Adrenal gland (tissue), 9 donors: ENCODE measurements at regions not wholly inside any gene's neighbourhood (a gene's known extent, or its start where the extent isn't known, plus 50 kb on each side); places are given as distances from the start of the nearest gene placed in this dataset.

ENCODE experiments used
- DNase-seq, 7 donors: peaks; one replicate each; pipeline ENCODE4 v3.0.0-alpha.2; 2019 to 2020
- H3K27ac ChIP-seq, 5 donors: fragments of 200-600 bp; sonication (generic) in 4 of 5; 1 replicate in 3 of 5; 2 replicates in 2 of 5; pipeline versions ENCODE4 v1.5.1 to v1.8.0; 2016 to 2020; ENCODE audit warnings: mild to moderate bottlenecking in 1 of 5
- H3K27me3 ChIP-seq: fragments of 200-600 bp; 2 replicates; pipeline ENCODE4 v1.8.0; 2021
- H3K36me3 ChIP-seq, 2 donors: fragments of 200-600 bp; replicated peaks in 1 of 2; 1 replicate in 1 of 2; 2 replicates in 1 of 2; pipeline versions ENCODE4 v1.5.1 to v1.8.0; 2018 to 2022
- H3K4me1 ChIP-seq, 2 donors: fragments of 200-600 bp; replicated peaks in 1 of 2; 1 replicate in 1 of 2; 2 replicates in 1 of 2; pipeline versions ENCODE4 v1.5.1 to v1.8.0; 2018 to 2021
- H3K4me3 ChIP-seq, 4 donors: fragments of 200-600 bp; sonication (generic) in 3 of 4; one replicate each; pipeline ENCODE4 v1.5.1; 2016 to 2018
- H3K9me3 ChIP-seq, 3 donors: fragments of 200-600 bp; sonication (generic) in 1 of 3; replicated peaks in 1 of 3; 1 replicate in 2 of 3; 2 replicates in 1 of 3; pipeline versions ENCODE4 v1.5.1 to v1.8.0; 2016 to 2021
- CTCF ChIP-seq, 6 experiments: fragments of 450-650 bp in 4 of 6; fragments of 200-600 bp in 2 of 6; sonication (generic) in 1 of 6; IDR thresholded peaks; 1 replicate in 5 of 6; 2 replicates in 1 of 6; pipeline versions ENCODE4 v1.5.1 to v1.8.0; 2016 to 2021; ENCODE audit warnings: antibody characterized with exemption in 6 of 6, mild to moderate bottlenecking in 2 of 6, moderate library complexity in 1 of 6
- POLR2A ChIP-seq, 2 donors: fragments of 450-650 bp; IDR thresholded peaks; one replicate each; pipeline ENCODE4 v1.6.1; 2017; ENCODE audit warnings: antibody characterized with exemption in 2 of 2, mild to moderate bottlenecking in 2 of 2, moderate library complexity in 1 of 2
- WGBS, 4 donors: extraction: QIAGEN DNeasy Blood & Tissue Kit in 2 of 4; methylation state at CpG; one replicate each; pipeline versions ENCODE4 v1.1.5 to v1.1.7; 2013 to 2017; 5-methylcytosine and 5-hydroxymethylcytosine counted together
- intact Hi-C, 2 donors: fragments of 100-400 bp; cut with DNase I; formaldehyde crosslinking; loops; one replicate each; pipeline versions ENCODE4 v1.14.1 to v1.15.0; 2022 to 2023
- donor health status: healthy with polysubstance abuse.
- donor health status: Bipolar disorder and iron deficiency.
- donor health status: DM: yes; HTN: yes; CAD: no.
- donor health status: DM: no; HTN: no; CAD: no.
- donor health status: DM: no; HTN: no; CAD: no.

DNA sequence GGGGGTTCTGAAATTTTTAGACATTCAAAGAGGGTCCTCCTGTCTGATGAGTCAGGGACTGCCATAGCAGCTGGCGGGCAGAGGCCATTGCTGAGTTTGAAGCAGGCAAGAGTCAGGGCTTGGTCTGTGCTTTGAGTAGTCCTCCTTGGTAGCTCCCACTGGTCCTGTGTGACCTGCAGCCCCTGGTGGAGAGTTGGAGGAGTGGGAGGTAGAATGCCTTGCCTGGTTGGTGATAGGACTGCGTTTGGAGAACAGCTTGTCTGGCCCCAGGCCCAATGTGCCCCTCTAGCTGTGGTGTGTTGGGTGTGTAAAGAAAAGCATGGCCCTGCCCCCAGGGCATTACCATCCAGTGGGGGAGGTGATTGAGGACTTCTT lies 116.7 kb downstream of the BEGAIN start:
- Histone ChIP-seq H3K27ac (no peak overlapping the region), H3K9me3 (no peaks in the 10 kb centered on the region), H3K27me3 (no peaks in the 10 kb centered on the region), H3K4me3 (no peak overlapping the region), H3K36me3 (no peaks in the 10 kb centered on the region), H3K4me1 (peaks cover 0 to 12% of the 10 kb centered on the region in 2 donors)
- no peak for DNase-seq
- intact Hi-C loops, result no loop called here
- WGBS, 4 donors, result 88 to 100% (median 92%) methylated on average over 2 of the region's 2 CpGs
- TF ChIP-seq CTCF (IDR thresholded peaks at IDR 0.05) (no peak), POLR2A (IDR thresholded peaks at IDR 0.05) (no peak)

DNA sequence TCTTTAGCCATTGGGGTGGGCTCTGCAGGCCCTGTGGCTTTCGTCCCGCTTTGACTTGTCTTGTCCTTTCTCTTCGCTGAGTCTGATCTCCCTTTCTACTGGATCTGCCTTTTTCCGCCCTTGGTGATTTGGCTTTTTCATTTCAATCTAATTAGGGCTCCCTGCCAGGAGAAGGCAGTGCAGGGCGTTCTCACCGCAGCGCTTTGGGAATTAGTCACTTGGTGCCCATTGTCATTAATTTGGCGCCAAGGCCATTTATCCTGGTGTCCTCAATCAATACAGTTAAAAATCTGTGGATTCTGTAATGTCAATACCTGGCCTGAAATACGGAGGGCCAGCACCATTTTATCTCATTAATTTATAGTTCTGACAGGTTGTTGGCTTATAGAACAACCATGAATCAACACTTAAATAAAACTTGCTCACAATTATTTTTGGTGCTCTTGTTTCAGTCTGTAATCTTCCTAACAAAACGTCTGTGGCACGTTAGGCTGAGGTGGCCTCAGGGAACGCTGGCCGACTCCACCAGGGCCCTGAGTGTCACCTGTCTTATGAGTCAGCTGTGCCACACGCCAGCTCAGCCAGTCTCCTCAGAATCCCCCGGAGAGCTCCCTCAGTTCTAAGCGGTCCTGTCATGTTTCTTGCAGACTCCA lies 115.7 kb downstream of the BEGAIN start:
- TF ChIP-seq CTCF (IDR thresholded peaks at IDR 0.05) (no peak), POLR2A (IDR thresholded peaks at IDR 0.05) (no peak)
- WGBS, 4 donors, result 75 to 86% (median 82%) methylated on average over 15 to 16 of the region's 16 CpGs
- Histone ChIP-seq H3K9me3 (no peaks in the 10 kb centered on the region), H3K27ac (peak overlapping the region in 1 of 5 donors; percentile 60), H3K27me3 (no peaks in the 10 kb centered on the region), H3K4me1 (peaks cover 0 to 18% of the 10 kb centered on the region in 2 donors), H3K36me3 (no peaks in the 10 kb centered on the region), H3K4me3 (no peak overlapping the region)
- peak in 6 of 7 donors; percentile 41 to 90 (median 45) for DNase-seq
- intact Hi-C loops, result no loop called here

GRCh38 chr14:100472094-100472455 lies 115.1 kb downstream of the BEGAIN start:
- peaks cover 0 to 23% of the 10 kb centered on the region in 2 donors for H3K4me1 ChIP-seq
- H3K9me3 ChIP-seq, result no peaks in the 10 kb centered on the region
- no peak for DNase-seq
- no peaks in the 10 kb centered on the region for H3K36me3 ChIP-seq
- no peak overlapping the region for H3K4me3 ChIP-seq
- TF ChIP-seq CTCF (IDR thresholded peaks at IDR 0.05), result no peak
- TF ChIP-seq POLR2A (IDR thresholded peaks at IDR 0.05), result no peak
- intact Hi-C loops, result no loop called here
- H3K27ac ChIP-seq, result peak overlapping the region in 1 of 5 donors; percentile 60
- no peaks in the 10 kb centered on the region for H3K27me3 ChIP-seq
- 79 to 100% (median 88%) methylated on average over 4 to 7 of the region's 7 CpGs; no CpG with 5 or more reads in 1 of the 4 donors for WGBS, 4 donors

- no peak for TF ChIP-seq POLR2A (IDR thresholded peaks at IDR 0.05)
- no peak for TF ChIP-seq CTCF (IDR thresholded peaks at IDR 0.05)
- 95 to 100% (median 97%) methylated on average over 5 to 7 of the region's 7 CpGs for WGBS, 4 donors
- Histone ChIP-seq H3K27ac (peak overlapping the region in 1 of 5 donors; percentile 60), H3K9me3 (no peaks in the 10 kb centered on the region), H3K36me3 (no peaks in the 10 kb centered on the region), H3K27me3 (no peaks in the 10 kb centered on the region), H3K4me1 (peaks cover 0 to 25% of the 10 kb centered on the region in 2 donors), H3K4me3 (no peak overlapping the region)
- intact Hi-C loops, result no loop called here
- no peak for DNase-seq
Observed at GRCh38 chr14:100472491-100472890, 114.7 kb downstream of the BEGAIN start.
